Mesothelial cell of epicardium (in vitro differentiated cells): ENCODE measurements at regions not wholly inside any gene's neighbourhood (a gene's known extent, or its start where the extent isn't known, plus 50 kb on each side); places are given as distances from the start of the nearest gene placed in this dataset.

ENCODE experiments used
- DNase-seq, 2 experiments: peaks; one replicate each; pipeline ENCODE4 v3.0.0; 2021; ENCODE audit warnings: low spot score in 2 of 2; ENCODE audit not compliant: unreplicated experiment in 2 of 2
- H3K27ac Mint-ChIP-seq: 2 replicates; pipeline ENCODE4 v1.8.0; 2021; ENCODE audit warnings: mixed read lengths
- H3K27me3 Mint-ChIP-seq: 2 replicates; pipeline ENCODE4 v1.8.0; 2021; ENCODE audit warnings: low read depth, mixed read lengths
- H3K36me3 Mint-ChIP-seq: 2 replicates; pipeline ENCODE4 v1.8.0; 2021; ENCODE audit warnings: mixed read lengths
- H3K4me1 Mint-ChIP-seq: 2 replicates; pipeline ENCODE4 v1.8.0; 2021; ENCODE audit warnings: mixed read lengths
- H3K4me3 Mint-ChIP-seq: 2 replicates; pipeline ENCODE4 v1.8.0; 2021; ENCODE audit warnings: mild to moderate bottlenecking, moderate library complexity, mixed read lengths
- H3K9me3 Mint-ChIP-seq: 2 replicates; pipeline ENCODE4 v1.8.0; 2021; ENCODE audit warnings: mixed read lengths
- CTCF ChIP-seq: fragments of 200-600 bp; sonication (generic); IDR thresholded peaks from one replicate; pipeline ENCODE4 v1.5.0; 2021; ENCODE audit warnings: antibody characterized with exemption; ENCODE audit not compliant: unreplicated experiment

GRCh38 chr5:116371935-116372334, 202.7 kb downstream of the SEMA6A start:
- no peak for TF ChIP-seq CTCF
- peaks cover 22% of the 10 kb centered on the region for H3K4me1 Mint-ChIP-seq
- H3K27ac Mint-ChIP-seq = no peak overlapping the region
- no peaks in the 10 kb centered on the region for H3K36me3 Mint-ChIP-seq
- no peak overlapping the region for H3K4me3 Mint-ChIP-seq
- no peak for DNase-seq
- H3K27me3 Mint-ChIP-seq = no peaks in the 10 kb centered on the region
- peaks cover 5% of the 10 kb centered on the region for H3K9me3 Mint-ChIP-seq

- Mint-ChIP-seq H3K9me3 (peaks cover 5% of the 10 kb centered on the region), H3K27ac (no peak overlapping the region), H3K27me3 (no peaks in the 10 kb centered on the region), H3K4me1 (peaks cover 21% of the 10 kb centered on the region), H3K36me3 (no peaks in the 10 kb centered on the region), H3K4me3 (no peak overlapping the region)
- TF ChIP-seq CTCF = no peak
- DNase-seq = no peak
Measured at GRCh38 chr5:116371431-116371830, 203.2 kb downstream of the SEMA6A start.

GRCh38 chr5:116370886-116371285, 203.7 kb downstream of the SEMA6A start:
- TF ChIP-seq CTCF = no peak
- no peak overlapping the region for H3K27ac Mint-ChIP-seq
- no peaks in the 10 kb centered on the region for H3K36me3 Mint-ChIP-seq
- H3K27me3 Mint-ChIP-seq = no peaks in the 10 kb centered on the region
- no peak for DNase-seq
- H3K9me3 Mint-ChIP-seq = peaks cover 6% of the 10 kb centered on the region
- no peak overlapping the region for H3K4me3 Mint-ChIP-seq
- peaks cover 16% of the 10 kb centered on the region for H3K4me1 Mint-ChIP-seq

- H3K36me3 Mint-ChIP-seq = no peaks in the 10 kb centered on the region
- no peak overlapping the region for H3K4me3 Mint-ChIP-seq
- peaks cover 9% of the 10 kb centered on the region for H3K9me3 Mint-ChIP-seq
- TF ChIP-seq CTCF = no peak
- H3K4me1 Mint-ChIP-seq = peaks cover 14% of the 10 kb centered on the region
- DNase-seq = no peak
- no peaks in the 10 kb centered on the region for H3K27me3 Mint-ChIP-seq
- no peak overlapping the region for H3K27ac Mint-ChIP-seq
Measured at GRCh38 chr5:116370149-116370548, 204.5 kb downstream of the SEMA6A start.

- no peak for TF ChIP-seq CTCF
- Mint-ChIP-seq H3K27me3 (no peaks in the 10 kb centered on the region), H3K9me3 (peaks cover 3% of the 10 kb centered on the region), H3K4me3 (no peak overlapping the region), H3K4me1 (peaks cover 16% of the 10 kb centered on the region), H3K36me3 (no peaks in the 10 kb centered on the region), H3K27ac (no peak overlapping the region)
- no peak for DNase-seq
Measured at GRCh38 chr5:116365006-116365496, 209.6 kb downstream of the SEMA6A start.

- H3K27ac Mint-ChIP-seq = no peak overlapping the region
- H3K4me1 Mint-ChIP-seq = peaks cover 18% of the 10 kb centered on the region
- H3K27me3 Mint-ChIP-seq = no peaks in the 10 kb centered on the region
- no peak overlapping the region for H3K4me3 Mint-ChIP-seq
- peaks cover 3% of the 10 kb centered on the region for H3K9me3 Mint-ChIP-seq
- no peak for TF ChIP-seq CTCF
- DNase-seq = no peak
- H3K36me3 Mint-ChIP-seq = no peaks in the 10 kb centered on the region
Measured at GRCh38 chr5:116363780-116364179, 210.8 kb downstream of the SEMA6A start.
